WERI-Rb-1 (cell line): ENCODE measurements at regions not wholly inside any gene's neighbourhood (a gene's known extent, or its start where the extent isn't known, plus 50 kb on each side); places are given as distances from the start of the nearest gene placed in this dataset.

Source experiments
- DNase-seq: peaks from one replicate; pipeline ENCODE4 v3.0.0-alpha.2; 2020
- H3K27ac ChIP-seq: fragments of 250-450 bp; sonication (Bioruptor Pico); 2 replicates; pipeline ENCODE4 v1.5.1; 2020; ENCODE audit warnings: mild to moderate bottlenecking, moderate library complexity
- H3K27me3 ChIP-seq: fragments of 250-450 bp; sonication (Bioruptor Pico); 2 replicates; pipeline ENCODE4 v1.5.1; 2021; ENCODE audit warnings: mild to moderate bottlenecking, low read depth, moderate library complexity; ENCODE audit not compliant: insufficient read depth, severe bottlenecking
- H3K36me3 ChIP-seq: fragments of 250-450 bp; sonication (Bioruptor Pico); 2 replicates; pipeline ENCODE4 v1.5.1; 2020; ENCODE audit warnings: mild to moderate bottlenecking, moderate library complexity
- H3K4me3 ChIP-seq: 2 replicates; pipeline ENCODE4 v1.5.1; 2011; ENCODE audit warnings: low read depth, mild to moderate bottlenecking, control low read depth, low read length
- H3K9me3 ChIP-seq: fragments of 250-450 bp; sonication (Bioruptor Pico); 2 replicates; pipeline ENCODE4 v1.5.1; 2021; ENCODE audit warnings: mild to moderate bottlenecking, moderate library complexity; ENCODE audit not compliant: severe bottlenecking
- CTCF ChIP-seq: IDR thresholded peaks from 2 replicates; pipeline ENCODE4 v1.5.1; 2011; ENCODE audit warnings: low read depth, mild to moderate bottlenecking, control low read depth, inconsistent platforms, low read length

GRCh38 chr12:86331457-86331856 lies 75.3 kb upstream of the MGAT4C start:
- H3K36me3 ChIP-seq: no peaks in the 10 kb centered on the region
- TF ChIP-seq CTCF: no peak
- no peaks in the 10 kb centered on the region for H3K27me3 ChIP-seq
- H3K4me3 ChIP-seq: no peak overlapping the region
- H3K9me3 ChIP-seq: no peaks in the 10 kb centered on the region
- H3K27ac ChIP-seq: no peak overlapping the region
- no peak for DNase-seq

GRCh38 chr12:86331012-86331411 lies 74.8 kb upstream of the MGAT4C start:
- Histone ChIP-seq H3K27me3 (no peaks in the 10 kb centered on the region), H3K4me3 (no peak overlapping the region), H3K9me3 (no peaks in the 10 kb centered on the region), H3K27ac (no peak overlapping the region), H3K36me3 (no peaks in the 10 kb centered on the region)
- no peak for DNase-seq
- TF ChIP-seq CTCF: no peak

- no peaks in the 10 kb centered on the region for H3K27me3 ChIP-seq
- no peak for DNase-seq
- H3K36me3 ChIP-seq: no peaks in the 10 kb centered on the region
- H3K27ac ChIP-seq: no peak overlapping the region
- no peaks in the 10 kb centered on the region for H3K9me3 ChIP-seq
- H3K4me3 ChIP-seq: no peak overlapping the region
- no peak for TF ChIP-seq CTCF
Measured at GRCh38 chr12:86312232-86312631, 56.0 kb upstream of the MGAT4C start.
